ENCODE measurements at regions not wholly inside any gene's neighbourhood (a gene's known extent, or its start where the extent isn't known, plus 50 kb on each side); places are given as distances from the start of the nearest gene placed in this dataset.
"Not testable (repeated sequence)": the region's sequence is repeated elsewhere in the genome, so short reads cannot be mapped to it uniquely, and the experiment has no call there.

- not testable (repeated sequence) for H3K4me1 ChIP-seq, H4K20me1 ChIP-seq, H3K36me3 ChIP-seq, H3K27ac ChIP-seq, H3K4me2 ChIP-seq, H3K4me3 ChIP-seq, H3K9ac ChIP-seq
- Histone ChIP-seq H3K9me3 (replicated peaks in 1 of 11) (peaks cover 7 to 27% (median 16%) of the 10 kb centered on the region in 11 experiments; a peak in 18 of 22 replicates), H3K27me3 (peaks cover 16 to 30% (median 24%) of the 10 kb centered on the region in 11 experiments)
Observed at GRCh38 chr1:161454865-161455707, 50.2 kb upstream of the FCGR2A start.

DNA sequence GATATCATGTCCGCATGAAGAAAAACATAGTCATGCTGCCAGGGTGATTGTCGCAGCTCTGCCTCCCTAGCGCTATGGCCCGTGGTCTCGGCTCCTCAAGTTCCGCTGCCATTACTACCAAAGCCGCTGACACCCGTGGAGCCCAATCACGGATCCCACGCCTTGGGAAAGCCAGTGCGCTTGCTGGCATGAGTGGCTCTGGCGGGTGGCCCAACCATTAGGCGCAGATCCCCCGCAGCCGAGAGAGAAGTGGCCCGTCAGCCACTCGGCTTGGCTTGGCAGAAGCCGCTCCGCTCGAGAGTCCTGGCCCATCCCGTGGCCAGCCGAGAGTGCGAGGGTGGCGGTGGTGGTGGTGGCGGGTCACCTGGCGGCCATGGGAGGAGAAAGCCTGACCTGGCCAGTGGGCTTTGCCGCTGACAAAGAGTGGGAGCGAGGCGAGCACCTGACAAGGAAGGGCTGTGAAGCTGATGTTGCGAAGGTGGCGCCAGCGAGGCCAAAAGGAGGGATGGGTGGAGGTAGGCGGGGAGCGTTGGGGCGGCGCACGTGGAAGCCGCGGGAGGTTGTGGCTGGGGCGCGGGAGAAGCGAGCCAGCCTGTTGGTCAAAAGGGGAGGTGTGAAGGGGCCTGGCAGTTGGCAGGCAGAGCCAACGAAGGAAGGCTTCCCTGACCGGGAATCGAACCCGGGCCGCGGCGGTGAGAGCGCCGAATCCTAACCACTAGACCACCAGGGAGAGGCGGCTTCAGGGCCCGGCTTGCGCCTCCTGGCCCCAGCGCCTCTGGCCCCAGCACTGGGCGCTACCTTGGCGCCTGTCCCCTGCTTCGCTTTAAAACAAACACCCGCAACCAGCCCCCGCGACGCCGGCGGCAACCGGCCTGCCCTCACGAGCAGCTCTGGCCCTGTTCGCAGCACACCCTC lies 51.0 kb upstream of the FCGR2A start:
- H3K4me1 ChIP-seq, H3K27ac ChIP-seq, H3K36me3 ChIP-seq, H3K4me2 ChIP-seq, H4K20me1 ChIP-seq, H3K9ac ChIP-seq, H3K4me3 ChIP-seq: not testable (repeated sequence)
- peaks cover 5 to 19% (median 9%) of the 10 kb centered on the region in 11 experiments; a peak in 17 of 22 replicates for H3K9me3 ChIP-seq (replicated peaks in 1 of 11)
- peaks cover 9 to 21% (median 17%) of the 10 kb centered on the region in 11 experiments for H3K27me3 ChIP-seq

GRCh38 chr1:161451698-161452348 lies 53.4 kb upstream of the FCGR2A start:
- not testable (repeated sequence) for H3K4me2 ChIP-seq; H3K4me3 ChIP-seq; H3K9ac ChIP-seq; H3K36me3 ChIP-seq; H3K27me3 ChIP-seq; H4K20me1 ChIP-seq; H3K27ac ChIP-seq; H3K9me3 ChIP-seq (replicated peaks in 1 of 11); H3K4me1 ChIP-seq

DNA sequence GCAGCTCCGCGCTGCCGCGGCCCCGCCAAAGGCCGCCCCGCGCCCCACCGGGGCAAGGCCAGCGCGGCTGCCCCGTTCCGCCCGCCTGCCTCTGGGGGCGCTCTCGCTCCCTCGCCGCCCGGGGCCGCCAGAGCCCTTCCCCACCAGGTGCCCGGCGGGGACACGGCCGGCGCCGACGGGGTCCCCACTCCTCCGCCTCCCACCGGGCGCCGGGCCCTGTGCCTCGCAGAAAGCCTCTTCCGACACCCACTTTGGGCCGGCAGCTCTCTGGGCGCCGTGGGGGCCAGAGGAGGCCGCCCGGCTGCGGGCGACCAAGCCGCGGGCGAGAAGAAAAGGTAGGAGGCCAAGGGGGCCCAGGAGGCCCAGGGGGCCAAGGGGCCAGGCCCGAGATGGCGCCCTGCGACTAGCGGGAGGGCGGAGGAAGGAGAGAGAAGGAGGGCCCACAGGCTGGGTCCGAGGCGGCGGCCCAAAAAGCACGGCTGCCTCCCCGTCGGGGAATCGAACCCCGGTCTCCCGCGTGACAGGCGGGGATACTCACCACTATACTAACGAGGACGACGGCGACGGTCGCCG lies 57.4 kb upstream of the FCGR2A start:
- not testable (repeated sequence) for H3K36me3 ChIP-seq; H4K20me1 ChIP-seq; H3K4me3 ChIP-seq; H3K9ac ChIP-seq; H3K27ac ChIP-seq; H3K4me2 ChIP-seq; H3K27me3 ChIP-seq; H3K9me3 ChIP-seq (replicated peaks in 1 of 11); H3K4me1 ChIP-seq

DNA sequence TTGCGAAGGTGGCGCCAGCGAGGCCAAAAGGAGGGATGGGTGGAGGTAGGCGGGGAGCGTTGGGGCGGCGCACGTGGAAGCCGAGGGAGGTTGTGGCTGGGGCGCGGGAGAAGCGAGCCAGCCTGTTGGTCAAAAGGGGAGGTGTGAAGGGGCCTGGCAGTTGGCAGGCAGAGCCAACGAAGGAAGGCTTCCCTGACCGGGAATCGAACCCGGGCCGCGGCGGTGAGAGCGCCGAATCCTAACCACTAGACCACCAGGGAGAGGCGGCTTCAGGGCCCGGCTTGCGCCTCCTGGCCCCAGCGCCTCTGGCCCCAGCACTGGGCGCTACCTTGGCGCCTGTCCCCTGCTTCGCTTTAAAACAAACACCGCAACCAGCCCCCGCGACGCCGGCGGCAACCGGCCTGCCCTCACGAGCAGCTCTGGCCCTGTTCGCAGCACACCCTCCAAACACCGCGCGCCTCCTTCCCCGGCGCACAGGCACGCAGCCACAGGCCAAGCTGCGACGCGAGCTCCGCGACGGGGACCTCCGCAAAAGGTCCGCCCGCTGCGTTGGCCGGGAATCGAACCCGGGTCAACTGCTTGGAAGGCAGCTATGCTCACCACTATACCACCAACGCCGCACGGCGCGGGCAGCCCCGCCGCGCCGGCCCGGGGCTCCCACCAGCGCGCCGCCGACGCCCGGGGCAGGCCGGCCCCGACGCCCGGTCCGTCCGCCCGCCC lies 58.1 kb upstream of the FCGR2A start:
- H3K4me3 ChIP-seq; H3K4me2 ChIP-seq; H3K4me1 ChIP-seq; H3K27me3 ChIP-seq; H3K9ac ChIP-seq; H3K27ac ChIP-seq; H4K20me1 ChIP-seq; H3K36me3 ChIP-seq; H3K9me3 ChIP-seq (replicated peaks in 1 of 11): not testable (repeated sequence)

GRCh38 chr1:161444725-161445124 lies 60.5 kb upstream of the FCGR2A start:
- not testable (repeated sequence) for H3K4me3 ChIP-seq; H3K36me3 ChIP-seq; H3K9ac ChIP-seq; H4K20me1 ChIP-seq; H3K4me2 ChIP-seq; H3K27ac ChIP-seq; H3K4me1 ChIP-seq; H3K9me3 ChIP-seq (replicated peaks in 1 of 11)
- H3K27me3 ChIP-seq, result peaks cover 3 to 18% (median 12%) of the 10 kb centered on the region in 11 experiments

DNA sequence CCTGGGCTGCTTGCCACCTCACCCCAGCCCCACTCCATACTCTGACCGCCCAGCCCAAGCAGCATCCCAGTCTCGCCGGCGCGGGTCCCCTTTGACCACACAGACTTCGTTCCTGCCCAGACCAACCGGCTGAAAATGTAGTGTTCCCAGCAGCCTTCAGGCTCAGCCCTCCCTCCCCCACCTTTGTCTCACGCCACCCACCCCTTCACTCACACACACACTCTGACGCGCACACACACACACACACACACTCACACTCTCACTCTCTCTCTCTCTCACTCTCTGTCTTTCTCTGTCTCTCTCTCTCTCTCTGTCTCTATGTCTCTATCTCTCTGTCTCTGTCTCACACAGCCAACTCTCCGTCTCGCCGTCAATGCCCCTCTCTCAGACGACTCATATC lies 61.0 kb upstream of the FCGR2A start:
- H3K9me3 ChIP-seq (replicated peaks in 1 of 11); H4K20me1 ChIP-seq; H3K4me1 ChIP-seq; H3K4me3 ChIP-seq; H3K4me2 ChIP-seq; H3K27ac ChIP-seq; H3K36me3 ChIP-seq; H3K9ac ChIP-seq: not testable (repeated sequence)
- peaks cover 8 to 22% (median 16%) of the 10 kb centered on the region in 11 experiments for H3K27me3 ChIP-seq

GRCh38 chr1:161440312-161440894 lies 64.9 kb upstream of the FCGR2A start:
- Histone ChIP-seq H3K4me3 (peak overlapping the region; percentile 61 to 76 (median 70)), H3K4me1 (peaks cover 6 to 11% (median 8%) of the 10 kb centered on the region in 10 experiments), H4K20me1 (peaks cover 0 to 22% (median 0%) of the 10 kb centered on the region in 11 experiments; a peak in 3 of 22 replicates), H3K36me3 (no peaks in the 10 kb centered on the region), H3K27me3 (peaks cover 12 to 32% (median 22%) of the 10 kb centered on the region in 11 experiments), H3K9me3 (replicated peaks in 1 of 11) (peaks cover 0 to 9% (median 4%) of the 10 kb centered on the region in 11 experiments; a peak in 10 of 22 replicates), H3K4me2 (peak overlapping the region; percentile 75 to 97 (median 91)), H3K27ac (peak overlapping the region; percentile 40 to 79 (median 70); a peak in 20 of 22 replicates), H3K9ac (peak overlapping the region; percentile 71 to 89 (median 77))
- no peak for TF ChIP-seq Cebpa-rat (IDR thresholded peaks at IDR 0.05)

Measured in BLaER1 treated with 17β-estradiol and CSF1 and Interleukin-3, amounts not matched to agents 10 nM and 100 nM (cell line).